ENCODE measurements at regions not wholly inside any gene's neighbourhood (a gene's known extent, or its start where the extent isn't known, plus 50 kb on each side); places are given as distances from the start of the nearest gene placed in this dataset.
"Not testable (repeated sequence)": the region's sequence is repeated elsewhere in the genome, so short reads cannot be mapped to it uniquely, and the experiment has no call there.

DNA sequence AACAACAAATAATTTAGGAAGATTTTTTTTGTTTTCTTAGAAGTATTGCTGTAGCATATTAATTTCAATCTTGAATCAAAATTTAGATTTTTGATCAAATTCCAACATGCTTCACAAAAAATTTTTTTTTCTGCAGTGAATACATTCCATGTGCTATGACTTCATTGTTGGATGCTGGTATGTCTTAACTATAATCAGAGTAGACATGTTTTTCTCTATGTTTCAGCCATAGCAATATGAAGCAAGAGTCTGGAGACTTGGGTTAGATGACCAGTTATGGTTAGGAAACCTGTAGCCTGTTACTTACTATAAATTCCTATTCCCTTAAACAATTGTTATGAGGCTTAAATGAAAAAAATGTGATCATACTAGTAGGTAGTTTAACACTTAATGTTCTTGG lies 176.1 kb upstream of the CHL1 start:
- H3K9me3 ChIP-seq (ENCODE audit: insufficient read depth, low read length): no peaks in the 10 kb centered on the region
- no peaks in the 10 kb centered on the region for H3K36me3 ChIP-seq (replicated peaks; ENCODE audit: low read depth, low read length)
- no peaks in the 10 kb centered on the region for H3K27me3 ChIP-seq (ENCODE audit: low read depth, low read length)
- no peak overlapping the region for H3K4me2 ChIP-seq (ENCODE audit: low read length)
- no peak overlapping the region for H3K4me3 ChIP-seq (ENCODE audit: low read length)
- H3K9ac ChIP-seq (ENCODE audit: low read length): no peak overlapping the region
- H3K4me1 ChIP-seq (ENCODE audit: low read length): no peaks in the 10 kb centered on the region
- no peak overlapping the region for H3K27ac ChIP-seq (ENCODE audit: low read length)
- no peak overlapping the region for H2AFZ ChIP-seq (ENCODE audit: low read depth, low read length)
- H3K79me2 ChIP-seq (ENCODE audit: low read length): no peaks in the 10 kb centered on the region
- no peak for TF ChIP-seq EZH2phosphoT487 (IDR thresholded peaks at IDR 0.05; ENCODE audit: low read depth)
- TF ChIP-seq, protein P1, sequence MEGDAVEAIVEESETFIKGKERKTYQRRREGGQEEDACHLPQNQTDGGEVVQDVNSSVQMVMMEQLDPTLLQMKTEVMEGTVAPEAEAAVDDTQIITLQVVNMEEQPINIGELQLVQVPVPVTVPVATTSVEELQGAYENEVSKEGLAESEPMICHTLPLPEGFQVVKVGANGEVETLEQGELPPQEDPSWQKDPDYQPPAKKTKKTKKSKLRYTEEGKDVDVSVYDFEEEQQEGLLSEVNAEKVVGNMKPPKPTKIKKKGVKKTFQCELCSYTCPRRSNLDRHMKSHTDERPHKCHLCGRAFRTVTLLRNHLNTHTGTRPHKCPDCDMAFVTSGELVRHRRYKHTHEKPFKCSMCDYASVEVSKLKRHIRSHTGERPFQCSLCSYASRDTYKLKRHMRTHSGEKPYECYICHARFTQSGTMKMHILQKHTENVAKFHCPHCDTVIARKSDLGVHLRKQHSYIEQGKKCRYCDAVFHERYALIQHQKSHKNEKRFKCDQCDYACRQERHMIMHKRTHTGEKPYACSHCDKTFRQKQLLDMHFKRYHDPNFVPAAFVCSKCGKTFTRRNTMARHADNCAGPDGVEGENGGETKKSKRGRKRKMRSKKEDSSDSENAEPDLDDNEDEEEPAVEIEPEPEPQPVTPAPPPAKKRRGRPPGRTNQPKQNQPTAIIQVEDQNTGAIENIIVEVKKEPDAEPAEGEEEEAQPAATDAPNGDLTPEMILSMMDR (IDR thresholded peaks at IDR 0.05; ENCODE audit: low read depth, low read length): no peak
- H4K20me1 ChIP-seq (ENCODE audit: insufficient read depth, low read length): no peaks in the 10 kb centered on the region

DNA sequence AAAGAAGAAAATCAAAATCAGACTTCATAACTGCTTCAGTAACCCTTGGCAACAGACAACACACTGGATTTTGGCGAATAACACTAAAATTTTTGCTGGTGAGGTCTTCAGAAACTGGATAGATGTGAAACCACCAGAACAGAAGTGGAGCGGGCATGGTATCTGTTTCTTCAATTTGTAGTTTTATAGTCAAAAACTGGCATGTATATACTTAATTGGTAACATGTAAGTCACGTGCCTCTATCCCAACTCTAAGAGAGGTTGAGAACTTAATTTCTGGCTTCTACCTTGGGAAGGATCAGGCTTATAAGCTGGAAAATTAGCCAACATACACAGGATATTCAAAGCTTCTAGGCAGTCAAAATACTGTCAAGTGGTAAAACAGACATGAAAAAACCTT lies 172.6 kb upstream of the CHL1 start:
- H3K36me3 ChIP-seq (replicated peaks; ENCODE audit: low read depth, low read length): no peaks in the 10 kb centered on the region
- no peaks in the 10 kb centered on the region for H3K27me3 ChIP-seq (ENCODE audit: low read depth, low read length)
- no peak overlapping the region for H3K27ac ChIP-seq (ENCODE audit: low read length)
- H2AFZ ChIP-seq (ENCODE audit: low read depth, low read length): no peak overlapping the region
- no peak overlapping the region for H3K9ac ChIP-seq (ENCODE audit: low read length)
- no peaks in the 10 kb centered on the region for H3K9me3 ChIP-seq (ENCODE audit: insufficient read depth, low read length)
- no peaks in the 10 kb centered on the region for H4K20me1 ChIP-seq (ENCODE audit: insufficient read depth, low read length)
- H3K4me1 ChIP-seq (ENCODE audit: low read length): no peaks in the 10 kb centered on the region
- no peak overlapping the region for H3K4me2 ChIP-seq (ENCODE audit: low read length)
- H3K79me2 ChIP-seq (ENCODE audit: low read length): no peaks in the 10 kb centered on the region
- TF ChIP-seq EZH2phosphoT487 (IDR thresholded peaks at IDR 0.05; ENCODE audit: low read depth): no peak
- TF ChIP-seq, protein P1 (IDR thresholded peaks at IDR 0.05; ENCODE audit: low read depth, low read length): no peak
- H3K4me3 ChIP-seq (ENCODE audit: low read length): no peak overlapping the region

DNA sequence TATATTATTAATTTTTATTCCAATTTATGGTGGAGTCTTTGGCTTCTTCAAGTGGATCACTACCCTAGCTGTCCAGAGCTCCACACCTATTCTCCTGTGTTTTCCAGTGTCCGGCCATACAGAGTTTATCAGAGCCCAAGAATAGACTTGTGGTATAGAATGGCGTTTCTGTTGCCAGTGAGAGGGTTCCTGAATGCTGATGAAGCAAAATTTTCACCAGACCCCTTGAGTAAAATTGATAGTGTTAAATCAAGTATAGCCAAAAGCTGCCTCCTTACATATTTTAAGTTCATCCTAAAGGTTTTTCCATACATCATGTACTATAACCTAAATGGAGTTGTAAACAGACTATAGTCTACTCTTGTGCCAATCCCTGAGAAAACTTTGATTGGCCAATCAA lies 171.5 kb upstream of the CHL1 start:
- Histone ChIP-seq H3K36me3 (replicated peaks; ENCODE audit: low read depth, low read length) (no peaks in the 10 kb centered on the region), H3K4me3 (ENCODE audit: low read length) (no peak overlapping the region), H4K20me1 (ENCODE audit: insufficient read depth, low read length) (no peaks in the 10 kb centered on the region), H3K4me1 (ENCODE audit: low read length) (no peaks in the 10 kb centered on the region), H3K9me3 (ENCODE audit: insufficient read depth, low read length) (no peaks in the 10 kb centered on the region), H3K4me2 (ENCODE audit: low read length) (no peak overlapping the region), H3K9ac (ENCODE audit: low read length) (no peak overlapping the region), H3K27ac (ENCODE audit: low read length) (no peak overlapping the region), H3K79me2 (ENCODE audit: low read length) (no peaks in the 10 kb centered on the region), H3K27me3 (ENCODE audit: low read depth, low read length) (no peaks in the 10 kb centered on the region), H2AFZ (ENCODE audit: low read depth, low read length) (no peak overlapping the region)
- TF ChIP-seq, protein P1 (IDR thresholded peaks at IDR 0.05; ENCODE audit: low read depth, low read length): no peak
- TF ChIP-seq EZH2phosphoT487 (IDR thresholded peaks at IDR 0.05; ENCODE audit: low read depth): no peak

DNA sequence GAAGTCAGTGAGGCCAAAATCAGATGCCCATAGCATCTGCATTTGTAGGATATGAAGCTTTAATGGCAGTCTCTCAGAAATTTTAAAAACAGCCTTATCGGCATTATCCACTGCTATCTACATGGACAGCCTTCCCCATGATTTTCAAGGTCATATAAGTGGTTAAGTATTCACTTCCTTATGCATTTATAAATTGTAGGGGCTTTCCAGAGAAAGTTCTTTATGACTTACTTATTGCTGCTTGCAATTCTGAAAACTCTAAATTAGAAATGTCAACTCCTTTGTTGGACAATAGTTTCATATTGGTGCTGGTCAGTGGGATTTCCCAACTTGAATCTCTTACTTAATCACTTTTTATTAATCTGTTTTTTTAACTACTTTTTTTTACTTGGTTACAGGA lies 160.6 kb upstream of the CHL1 start:
- peak overlapping the region; percentile 14; the same call in 1 of the 2 replicates for H3K4me2 ChIP-seq (ENCODE audit: low read length)
- H3K9ac ChIP-seq (ENCODE audit: low read length); H3K36me3 ChIP-seq (replicated peaks; ENCODE audit: low read depth, low read length); H3K4me3 ChIP-seq (ENCODE audit: low read length); H3K79me2 ChIP-seq (ENCODE audit: low read length); H2AFZ ChIP-seq (ENCODE audit: low read depth, low read length); H3K27me3 ChIP-seq (ENCODE audit: low read depth, low read length); H4K20me1 ChIP-seq (ENCODE audit: insufficient read depth, low read length); H3K9me3 ChIP-seq (ENCODE audit: insufficient read depth, low read length); H3K4me1 ChIP-seq (ENCODE audit: low read length); H3K27ac ChIP-seq (ENCODE audit: low read length): not testable (repeated sequence)

Measured in OCI-LY3 (cell line).